OCI-LY7 (cell line): ENCODE measurements at regions not wholly inside any gene's neighbourhood (a gene's known extent, or its start where the extent isn't known, plus 50 kb on each side); places are given as distances from the start of the nearest gene placed in this dataset.

Source experiments
- BruUV-seq: library from RNA; stranded (reverse); fragments of 400-500 nt; replicated peaks from 2 replicates; lab custom pipeline; 2021; lab: Mats Ljungman, UMichigan
- CTCF ChIA-PET: fragments of 300-600 bp; sonication (Branson Sonifier 250); formaldehyde crosslinking; loops from one replicate; lab custom pipeline; 2022; ENCODE audit warnings: antibody characterized with exemption; ENCODE audit not compliant: unreplicated experiment; lab: Charles Lee
- POLR2A ChIA-PET: fragments of 300-600 bp; sonication (Branson Sonifier 250); formaldehyde crosslinking; loops from one replicate; lab custom pipeline; 2022; ENCODE audit warnings: antibody characterized with exemption; lab: Charles Lee
- DNase-seq: peaks from one replicate; pipeline ENCODE4 v3.0.0-alpha.2; 2015; ENCODE audit warnings: low spot score
- H2AFZ ChIP-seq: fragments of 200-600 bp; sonication (generic), shearing (Covaris generic); 2 replicates; pipeline ENCODE4 v1.6.1; 2014; ENCODE audit warnings: mild to moderate bottlenecking, antibody characterized with exemption, low read length, moderate library complexity
- H3K27ac ChIP-seq: fragments of 200-600 bp; sonication (generic); 2 replicates; pipeline ENCODE4 v1.5.1; 2014; ENCODE audit warnings: mixed run types, low read depth, mild to moderate bottlenecking, moderate library complexity, low read length, inconsistent platforms; ENCODE audit not compliant: poor library complexity, severe bottlenecking
- H3K36me3 ChIP-seq: fragments of 200-600 bp; sonication (generic); 2 replicates; pipeline ENCODE4 v1.6.1; 2014; ENCODE audit warnings: mild to moderate bottlenecking, antibody characterized with exemption, low read length, moderate library complexity, mixed read lengths; ENCODE audit not compliant: insufficient read depth
- H3K4me1 ChIP-seq: fragments of 200-600 bp; sonication (generic); 2 replicates; pipeline ENCODE4 v1.5.1; 2014; ENCODE audit warnings: mild to moderate bottlenecking, low read length; ENCODE audit not compliant: insufficient read depth, poor library complexity, severe bottlenecking
- H3K4me2 ChIP-seq: fragments of 200-600 bp; sonication (generic); 2 replicates; pipeline ENCODE4 v1.6.1; 2014; ENCODE audit warnings: mild to moderate bottlenecking, low read length
- H3K4me3 ChIP-seq: fragments of 200-600 bp; sonication (generic); 2 replicates; pipeline ENCODE4 v1.5.1; 2014; ENCODE audit warnings: mild to moderate bottlenecking, low read depth, low read length; ENCODE audit not compliant: poor library complexity, severe bottlenecking
- H3K79me2 ChIP-seq: fragments of 200-600 bp; sonication (generic); 2 replicates; pipeline ENCODE4 v1.6.1; 2016; ENCODE audit warnings: low read depth, mild to moderate bottlenecking, low read length, moderate library complexity, mixed read lengths; ENCODE audit not compliant: insufficient read depth
- H3K9me2 ChIP-seq: fragments of 200-600 bp; sonication (generic); 2 replicates; pipeline ENCODE4 v1.6.1; 2016; ENCODE audit warnings: mild to moderate bottlenecking, low read length, mixed read lengths; ENCODE audit not compliant: insufficient read depth
- H3K9me3 ChIP-seq: fragments of 200-600 bp; sonication (generic); 2 replicates; pipeline ENCODE4 v1.6.1; 2014; ENCODE audit warnings: mild to moderate bottlenecking, mixed run types, low read length, mixed read lengths
- H4K20me1 ChIP-seq: fragments of 200-600 bp; sonication (generic); 2 replicates; pipeline ENCODE4 v1.6.1; 2014; ENCODE audit warnings: mild to moderate bottlenecking, antibody characterized with exemption, low read length, moderate library complexity, mixed read lengths; ENCODE audit not compliant: insufficient read depth
- EZH2phosphoT487 ChIP-seq: fragments of 200-600 bp; sonication (generic); IDR thresholded peaks from 2 replicates; pipeline ENCODE4 v1.6.1; 2018; ENCODE audit warnings: low read depth, borderline replicate concordance, mild to moderate bottlenecking, mixed run types, antibody characterized with exemption, low read length, moderate library complexity, mixed read lengths
- intact Hi-C: fragments of 100-400 bp; cut with micrococcal nuclease; formaldehyde crosslinking; loops from one replicate; pipeline ENCODE4 v1.10.0; 2022; ENCODE audit not compliant: unreplicated experiment
- TF ChIP-seq, protein P1 (sequence below): fragments of 200-600 bp; sonication (generic); conservative IDR thresholded peaks from 2 replicates; pipeline ENCODE4 v1.5.1; 2014; ENCODE audit warnings: mild to moderate bottlenecking, antibody characterized with exemption, low read length, moderate library complexity, mixed read lengths

DNA sequence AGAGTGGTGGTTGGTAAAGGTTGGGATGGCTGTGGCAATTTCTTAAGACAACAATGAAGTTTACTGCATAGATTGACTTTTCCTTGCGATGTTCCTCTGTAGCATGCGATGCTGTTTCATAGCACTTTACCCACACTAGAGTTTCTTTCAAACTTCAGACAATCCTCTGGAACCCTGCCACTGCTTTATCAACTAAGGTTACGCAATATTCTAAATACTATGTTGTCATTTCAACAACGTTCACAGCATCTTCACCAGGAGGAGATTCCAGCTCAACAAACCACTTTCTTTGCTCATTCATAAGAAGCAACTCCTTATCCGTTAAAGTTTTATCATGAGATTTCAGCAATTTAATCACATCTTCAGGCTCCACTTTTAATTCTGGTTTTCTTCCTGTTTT lies 161.2 kb upstream of the NRSN1 start:
- ChIA-PET CTCF (no interaction called here), POLR2A (no interaction called here)
- H3K27ac ChIP-seq, result no peak overlapping the region
- no peaks in the 10 kb centered on the region for H3K9me3 ChIP-seq
- no peaks in the 10 kb centered on the region for H4K20me1 ChIP-seq
- H3K4me3 ChIP-seq, result no peak overlapping the region
- H3K9me2 ChIP-seq, result no peaks in the 10 kb centered on the region
- no peaks in the 10 kb centered on the region for H3K4me1 ChIP-seq
- H3K79me2 ChIP-seq, result no peaks in the 10 kb centered on the region
- H2AFZ ChIP-seq, result no peak overlapping the region; the same call in 1 of the 2 replicates
- BruUV-seq, result no TSS peak
- TF ChIP-seq, protein P1, sequence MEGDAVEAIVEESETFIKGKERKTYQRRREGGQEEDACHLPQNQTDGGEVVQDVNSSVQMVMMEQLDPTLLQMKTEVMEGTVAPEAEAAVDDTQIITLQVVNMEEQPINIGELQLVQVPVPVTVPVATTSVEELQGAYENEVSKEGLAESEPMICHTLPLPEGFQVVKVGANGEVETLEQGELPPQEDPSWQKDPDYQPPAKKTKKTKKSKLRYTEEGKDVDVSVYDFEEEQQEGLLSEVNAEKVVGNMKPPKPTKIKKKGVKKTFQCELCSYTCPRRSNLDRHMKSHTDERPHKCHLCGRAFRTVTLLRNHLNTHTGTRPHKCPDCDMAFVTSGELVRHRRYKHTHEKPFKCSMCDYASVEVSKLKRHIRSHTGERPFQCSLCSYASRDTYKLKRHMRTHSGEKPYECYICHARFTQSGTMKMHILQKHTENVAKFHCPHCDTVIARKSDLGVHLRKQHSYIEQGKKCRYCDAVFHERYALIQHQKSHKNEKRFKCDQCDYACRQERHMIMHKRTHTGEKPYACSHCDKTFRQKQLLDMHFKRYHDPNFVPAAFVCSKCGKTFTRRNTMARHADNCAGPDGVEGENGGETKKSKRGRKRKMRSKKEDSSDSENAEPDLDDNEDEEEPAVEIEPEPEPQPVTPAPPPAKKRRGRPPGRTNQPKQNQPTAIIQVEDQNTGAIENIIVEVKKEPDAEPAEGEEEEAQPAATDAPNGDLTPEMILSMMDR, result no peak
- no peak for TF ChIP-seq EZH2phosphoT487
- no peak overlapping the region for H3K4me2 ChIP-seq
- DNase-seq, result no peak
- intact Hi-C loops, result no loop called here
- H3K36me3 ChIP-seq, result no peaks in the 10 kb centered on the region

- POLR2A ChIA-PET, result no interaction called here
- no peaks in the 10 kb centered on the region for H3K36me3 ChIP-seq
- no peaks in the 10 kb centered on the region for H3K9me2 ChIP-seq
- TF ChIP-seq EZH2phosphoT487, result no peak
- TF ChIP-seq, protein P1, result no peak
- H2AFZ ChIP-seq, result no peak overlapping the region
- intact Hi-C loops, result no loop called here
- CTCF ChIA-PET, result no interaction called here
- no peaks in the 10 kb centered on the region for H3K79me2 ChIP-seq
- no peak overlapping the region for H3K27ac ChIP-seq
- no peaks in the 10 kb centered on the region for H4K20me1 ChIP-seq
- no peak for DNase-seq
- no peak overlapping the region for H3K4me2 ChIP-seq
- BruUV-seq, result no TSS peak
- H3K9me3 ChIP-seq, result no peaks in the 10 kb centered on the region
- no peaks in the 10 kb centered on the region for H3K4me1 ChIP-seq
- no peak overlapping the region for H3K4me3 ChIP-seq
Measured at GRCh38 chr6:23969344-23969743, 156.7 kb upstream of the NRSN1 start.

GRCh38 chr6:23977706-23978105 lies 148.3 kb upstream of the NRSN1 start:
- Histone ChIP-seq H3K9me2 (no peaks in the 10 kb centered on the region), H4K20me1 (no peaks in the 10 kb centered on the region), H3K27ac (no peak overlapping the region), H3K9me3 (no peaks in the 10 kb centered on the region), H3K4me3 (no peak overlapping the region), H3K4me2 (no peak overlapping the region), H2AFZ (no peak overlapping the region), H3K4me1 (no peaks in the 10 kb centered on the region), H3K79me2 (no peaks in the 10 kb centered on the region), H3K36me3 (no peaks in the 10 kb centered on the region)
- CTCF ChIA-PET, result no interaction called here
- no peak for TF ChIP-seq EZH2phosphoT487
- TF ChIP-seq, protein P1, result no peak
- intact Hi-C loops, result no loop called here
- DNase-seq, result no peak
- POLR2A ChIA-PET, result no interaction called here
- no TSS peak for BruUV-seq
